ENCODE measurements at regions not wholly inside any gene's neighbourhood (a gene's known extent, or its start where the extent isn't known, plus 50 kb on each side); places are given as distances from the start of the nearest gene placed in this dataset.

GRCh38 chr1:209038316-209038715 is 545.2 kb upstream of the CAMK1G start:
- TF ChIP-seq CEBPB (IDR thresholded peaks at IDR 0.05) (no peak), CREB1 (IDR thresholded peaks at IDR 0.05; ENCODE audit: low read depth) (no peak), ZBTB7A (IDR thresholded peaks at IDR 0.05; ENCODE audit: low read depth) (no peak), TCF12 (IDR thresholded peaks at IDR 0.05; ENCODE audit: low read depth) (no peak), TAF1 (IDR thresholded peaks at IDR 0.05; ENCODE audit: low read depth) (no peak), NFIC (IDR thresholded peaks at IDR 0.05) (no peak), RAD21 (IDR thresholded peaks at IDR 0.05; ENCODE audit: low read depth) (no peak), USF1 (IDR thresholded peaks at IDR 0.05) (no peak), TEAD4 (IDR thresholded peaks at IDR 0.05) (no peak), EP300 (IDR thresholded peaks at IDR 0.05; ENCODE audit: borderline replicate concordance) (no peak), EGR1 (IDR thresholded peaks at IDR 0.05) (no peak), YY1 (IDR thresholded peaks at IDR 0.05; ENCODE audit: low read depth) (no peak), MAX (IDR thresholded peaks at IDR 0.05) (no peak)
- TF ChIP-seq, protein P1, sequence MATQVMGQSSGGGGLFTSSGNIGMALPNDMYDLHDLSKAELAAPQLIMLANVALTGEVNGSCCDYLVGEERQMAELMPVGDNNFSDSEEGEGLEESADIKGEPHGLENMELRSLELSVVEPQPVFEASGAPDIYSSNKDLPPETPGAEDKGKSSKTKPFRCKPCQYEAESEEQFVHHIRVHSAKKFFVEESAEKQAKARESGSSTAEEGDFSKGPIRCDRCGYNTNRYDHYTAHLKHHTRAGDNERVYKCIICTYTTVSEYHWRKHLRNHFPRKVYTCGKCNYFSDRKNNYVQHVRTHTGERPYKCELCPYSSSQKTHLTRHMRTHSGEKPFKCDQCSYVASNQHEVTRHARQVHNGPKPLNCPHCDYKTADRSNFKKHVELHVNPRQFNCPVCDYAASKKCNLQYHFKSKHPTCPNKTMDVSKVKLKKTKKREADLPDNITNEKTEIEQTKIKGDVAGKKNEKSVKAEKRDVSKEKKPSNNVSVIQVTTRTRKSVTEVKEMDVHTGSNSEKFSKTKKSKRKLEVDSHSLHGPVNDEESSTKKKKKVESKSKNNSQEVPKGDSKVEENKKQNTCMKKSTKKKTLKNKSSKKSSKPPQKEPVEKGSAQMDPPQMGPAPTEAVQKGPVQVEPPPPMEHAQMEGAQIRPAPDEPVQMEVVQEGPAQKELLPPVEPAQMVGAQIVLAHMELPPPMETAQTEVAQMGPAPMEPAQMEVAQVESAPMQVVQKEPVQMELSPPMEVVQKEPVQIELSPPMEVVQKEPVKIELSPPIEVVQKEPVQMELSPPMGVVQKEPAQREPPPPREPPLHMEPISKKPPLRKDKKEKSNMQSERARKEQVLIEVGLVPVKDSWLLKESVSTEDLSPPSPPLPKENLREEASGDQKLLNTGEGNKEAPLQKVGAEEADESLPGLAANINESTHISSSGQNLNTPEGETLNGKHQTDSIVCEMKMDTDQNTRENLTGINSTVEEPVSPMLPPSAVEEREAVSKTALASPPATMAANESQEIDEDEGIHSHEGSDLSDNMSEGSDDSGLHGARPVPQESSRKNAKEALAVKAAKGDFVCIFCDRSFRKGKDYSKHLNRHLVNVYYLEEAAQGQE (IDR thresholded peaks at IDR 0.05; ENCODE audit: low read depth), result no peak

Data from Ishikawa (cell line).